SK-N-SH (cell line): ENCODE measurements at regions not wholly inside any gene's neighbourhood (a gene's known extent, or its start where the extent isn't known, plus 50 kb on each side); places are given as distances from the start of the nearest gene placed in this dataset.

Source experiments
- CTCF ChIA-PET: fragments of 300-600, 350-600 bp; formaldehyde crosslinking; extraction: SDS; loops from one replicate; lab custom pipeline; 2021; lab: Yijun Ruan, JAX
- POLR2A ChIA-PET: fragments of 350-600 bp; sonication (Branson Sonifier 250); formaldehyde crosslinking; extraction: SDS; loops from one replicate; lab custom pipeline; 2020; ENCODE audit warnings: antibody characterized with exemption, inconsistent platforms; lab: Yijun Ruan, JAX
- DNase-seq: peaks from one replicate; pipeline ENCODE4 v3.0.0; 2012
- H2AFZ ChIP-seq: fragments of 200-600 bp; sonication (generic); 2 replicates; pipeline ENCODE4 v1.8.1; 2016; ENCODE audit warnings: antibody characterized with exemption, mild to moderate bottlenecking, low read depth
- H3F3A ChIP-seq: fragments of 200-600 bp; sonication (generic); replicated peaks from 2 replicates; pipeline ENCODE3; 2016; ENCODE audit warnings: antibody characterized with exemption, mild to moderate bottlenecking; ENCODE audit not compliant: insufficient read depth
- H3K27ac ChIP-seq, 2 experiments: fragments of 200-500 bp in 1 of 2; fragments of 200-600 bp in 1 of 2; sonication (Bioruptor generic) in 1 of 2; sonication (generic), shearing (Covaris generic) in 1 of 2; 2 replicates each; pipeline versions ENCODE4 v1.5.1 to v1.6.1; 2014 to 2016; ENCODE audit warnings: low read depth in 2 of 2, inconsistent platforms in 1 of 2, low read length in 1 of 2, mild to moderate bottlenecking in 1 of 2, mixed read lengths in 1 of 2
- H3K27me3 ChIP-seq: fragments of 200-600 bp; sonication (generic), shearing (Covaris generic); 2 replicates; pipeline ENCODE4 v1.6.1; 2016; ENCODE audit warnings: mixed run types; ENCODE audit not compliant: insufficient read depth
- H3K36me3 ChIP-seq, 2 experiments: fragments of 200-500 bp in 1 of 2; fragments of 200-600 bp in 1 of 2; sonication (Bioruptor generic) in 1 of 2; sonication (generic) in 1 of 2; replicated peaks in 1 of 2; 2 replicates each; pipeline versions ENCODE3 to v1.5.1; 2014 to 2016; ENCODE audit warnings: low read length in 1 of 2, mild to moderate bottlenecking in 1 of 2; ENCODE audit not compliant: insufficient read depth in 2 of 2, control insufficient read depth in 1 of 2
- H3K4me1 ChIP-seq, 2 experiments: fragments of 200-500 bp in 1 of 2; fragments of 200-600 bp in 1 of 2; sonication (Bioruptor generic) in 1 of 2; sonication (generic), shearing (Covaris generic) in 1 of 2; 2 replicates each; pipeline versions ENCODE4 v1.5.1 to v1.6.1; 2014 to 2016; ENCODE audit warnings: low read depth in 1 of 2, low read length in 1 of 2, mixed run types in 1 of 2; ENCODE audit not compliant: insufficient read depth in 2 of 2, control insufficient read depth in 1 of 2
- H3K4me2 ChIP-seq: fragments of 200-600 bp; sonication (generic), shearing (Covaris generic); 2 replicates; pipeline ENCODE4 v1.6.1; 2017; ENCODE audit warnings: mixed run types
- H3K4me3 ChIP-seq, 2 experiments: fragments of 200-500 bp in 1 of 2; fragments of 200-600 bp in 1 of 2; sonication (Bioruptor generic) in 1 of 2; sonication (generic), shearing (Covaris generic) in 1 of 2; 2 replicates each; pipeline versions ENCODE4 v1.5.1 to v1.8.1; 2014 to 2016; ENCODE audit warnings: low read depth in 2 of 2, inconsistent platforms in 1 of 2, low read length in 1 of 2, mild to moderate bottlenecking in 1 of 2, mixed read lengths in 1 of 2, moderate library complexity in 1 of 2
- H3K79me2 ChIP-seq: fragments of 200-600 bp; sonication (generic); 2 replicates; pipeline ENCODE4 v1.8.1; 2017; ENCODE audit warnings: mild to moderate bottlenecking; ENCODE audit not compliant: insufficient read depth
- H3K9ac ChIP-seq: fragments of 200-600 bp; sonication (generic); 2 replicates; pipeline ENCODE4 v1.6.1; 2017; ENCODE audit warnings: mixed run types
- H3K9me2 ChIP-seq: fragments of 200-600 bp; sonication (generic); 2 replicates; pipeline ENCODE4 v1.6.1; 2017; ENCODE audit warnings: mixed run types
- H3K9me3 ChIP-seq: fragments of 200-600 bp; sonication (generic); 2 replicates; pipeline ENCODE4 v1.6.1; 2017; ENCODE audit warnings: mixed run types, mild to moderate bottlenecking, moderate library complexity
- H4K20me1 ChIP-seq: fragments of 200-600 bp; sonication (generic); 2 replicates; pipeline ENCODE4 v1.6.1; 2017; ENCODE audit warnings: mild to moderate bottlenecking, mixed run types; ENCODE audit not compliant: insufficient read depth
- CHD2 ChIP-seq: fragments of 150-350 bp; IDR thresholded peaks from 2 replicates; pipeline ENCODE4 v1.6.1; 2018; ENCODE audit warnings: low read length; ENCODE audit not compliant: partially characterized antibody
- CTCF ChIP-seq: fragments of 200-600 bp; sonication (generic); IDR thresholded peaks from 2 replicates; pipeline ENCODE4 v1.6.1; 2017; ENCODE audit warnings: antibody characterized with exemption, mild to moderate bottlenecking, moderate library complexity
- ELF1 ChIP-seq: IDR thresholded peaks from 2 replicates; pipeline ENCODE4 v1.4.0; 2012
- FOSL2 ChIP-seq: IDR thresholded peaks from 2 replicates; pipeline ENCODE4 v1.4.0; 2012; ENCODE audit warnings: low read depth, mild to moderate bottlenecking, moderate library complexity, borderline replicate concordance
- FOXJ3 ChIP-seq: sonication (generic); formaldehyde crosslinking; IDR thresholded peaks from 2 replicates; pipeline ENCODE4 v1.5.1; 2020; ENCODE audit warnings: mild to moderate bottlenecking, missing genetic modification reagents
- JUND ChIP-seq: IDR thresholded peaks from 2 replicates; pipeline ENCODE4 v1.4.0; 2012
- MAX ChIP-seq: IDR thresholded peaks from 2 replicates; pipeline ENCODE4 v1.4.0; 2012; ENCODE audit warnings: low read depth
- MEF2A ChIP-seq: IDR thresholded peaks from 2 replicates; pipeline ENCODE4 v1.4.0; 2012; ENCODE audit warnings: low read depth, borderline replicate concordance
- NFIC ChIP-seq: IDR thresholded peaks from 2 replicates; pipeline ENCODE4 v1.4.0; 2012; ENCODE audit warnings: borderline replicate concordance
- PBX3 ChIP-seq: IDR thresholded peaks from 2 replicates; pipeline ENCODE4; 2012
- POLR2AphosphoS5 ChIP-seq: IDR thresholded peaks from 2 replicates; pipeline ENCODE4 v1.6.1; 2012; ENCODE audit warnings: low read depth, low read length
- RAD21 ChIP-seq: IDR thresholded peaks from 2 replicates; pipeline ENCODE4 v1.6.1; 2012; ENCODE audit warnings: mild to moderate bottlenecking, low read length
- RXRA ChIP-seq: IDR thresholded peaks from 2 replicates; pipeline ENCODE4 v1.4.0; 2012; ENCODE audit warnings: low read depth, mild to moderate bottlenecking, borderline replicate concordance
- SIN3A ChIP-seq: IDR thresholded peaks from 2 replicates; pipeline ENCODE4 v1.6.1; 2012; ENCODE audit warnings: low read depth, mild to moderate bottlenecking, low read length, moderate library complexity, borderline replicate concordance
- TAF1 ChIP-seq: IDR thresholded peaks from 2 replicates; pipeline ENCODE4 v1.6.1; 2012; ENCODE audit warnings: low read depth, mild to moderate bottlenecking, low read length, moderate library complexity, borderline replicate concordance
- TCF12 ChIP-seq: IDR thresholded peaks from 2 replicates; pipeline ENCODE4 v1.4.0; 2012
- TEAD4 ChIP-seq: IDR thresholded peaks from 2 replicates; pipeline ENCODE4 v1.4.0; 2012; ENCODE audit warnings: mild to moderate bottlenecking, borderline replicate concordance; ENCODE audit not compliant: insufficient read depth
- USF2 ChIP-seq: fragments of 150-350 bp; IDR thresholded peaks from 2 replicates; pipeline ENCODE4 v1.6.1; 2017; ENCODE audit warnings: antibody characterized with exemption, low read length, low read depth, borderline replicate concordance
- ZBTB33 ChIP-seq: IDR thresholded peaks from 2 replicates; pipeline ENCODE4 v1.4.0; 2012; ENCODE audit warnings: low read depth, borderline replicate concordance
- WGBS: methylation state at CpG from one replicate; pipeline ENCODE4 v1.1.6; 2017; ENCODE audit warnings: low lambda C conversion rate; 5-methylcytosine and 5-hydroxymethylcytosine counted together

GRCh38 chr3:87977765-87978164 lies 81.0 kb downstream of the CGGBP1 start:
- Histone ChIP-seq H3K4me3 (no peak overlapping the region), H3K4me2 (no peak overlapping the region), H2AFZ (no peak overlapping the region), H3K36me3 (no peaks in the 10 kb centered on the region), H3K9me3 (no peaks in the 10 kb centered on the region), H3K27ac (no peak overlapping the region), H4K20me1 (no peaks in the 10 kb centered on the region)
- 20% methylated on average over 1 of the region's 1 CpG for WGBS
- no peak for TF ChIP-seq TEAD4
- TF ChIP-seq ZBTB33: no peak
- no peak for TF ChIP-seq SIN3A
- TF ChIP-seq TAF1: no peak
- no peak for TF ChIP-seq NFIC
- TF ChIP-seq CTCF: no peak
- TF ChIP-seq MEF2A: no peak
- TF ChIP-seq POLR2AphosphoS5: no peak
- TF ChIP-seq, all 33 proteins: peak for 0
- POLR2A ChIA-PET: no interaction called here
- Histone ChIP-seq H3K9ac (no peak overlapping the region), H3K27me3 (0 out of 2 replicates have a peak, but pooled peaks cover 5% of the 10 kb centered on the region), H3K79me2 (no peaks in the 10 kb centered on the region), H3K4me1 (no peaks in the 10 kb centered on the region; a peak in 1 of 4 replicates), H3F3A (no peaks in the 10 kb centered on the region), H3K9me2 (no peaks in the 10 kb centered on the region)
- no peak for DNase-seq
- CTCF ChIA-PET: interaction anchor here (1.7 kb wide), 1 partner anchor 25 kb away, joined by 4 read pairs; no protein-coding TSS in a partner anchor

GRCh38 chr3:87975716-87976115 lies 83.1 kb downstream of the CGGBP1 start:
- Histone ChIP-seq H3K4me1 (no peaks in the 10 kb centered on the region; a peak in 1 of 4 replicates), H3K27me3 (0 out of 2 replicates have a peak, but pooled peaks cover 5% of the 10 kb centered on the region), H4K20me1 (no peaks in the 10 kb centered on the region), H3K36me3 (no peaks in the 10 kb centered on the region), H3K79me2 (no peaks in the 10 kb centered on the region), H3K4me2 (no peak overlapping the region), H3K27ac (no peak overlapping the region), H3K4me3 (no peak overlapping the region), H3K9ac (no peak overlapping the region), H3F3A (no peaks in the 10 kb centered on the region), H3K9me2 (no peaks in the 10 kb centered on the region), H2AFZ (no peak overlapping the region), H3K9me3 (no peaks in the 10 kb centered on the region)
- peak; percentile 11 for DNase-seq
- TF ChIP-seq SIN3A (no peak), CHD2 (no peak), MAX (no peak), FOXJ3 (CRISPR knock-in tag) (no peak), RXRA (no peak), PBX3 (no peak), USF2 (no peak), RAD21 (no peak), ELF1 (no peak), MEF2A (no peak), FOSL2 (no peak), JUND (no peak), TCF12 (no peak)
- ChIA-PET CTCF (interaction anchor here (0.6 kb wide), 1 partner anchor 626 kb away, joined by 3 read pairs; no protein-coding TSS in a partner anchor), POLR2A (no interaction called here)
- WGBS: 15% methylated on average over 1 of the region's 1 CpG
